ENCODE measurements at regions not wholly inside any gene's neighbourhood (a gene's known extent, or its start where the extent isn't known, plus 50 kb on each side); places are given as distances from the start of the nearest gene placed in this dataset.

- Histone ChIP-seq H3K27ac (ENCODE audit: low read length, poor library complexity, severe bottlenecking) (no peak overlapping the region), H2BK15ac (ENCODE audit: low read depth, poor library complexity, severe bottlenecking) (no peak overlapping the region), H3K14ac (ENCODE audit: low read length in 2 of 2) (no peak overlapping the region), H3K4ac (ENCODE audit: low read depth in 1 of 2, low read length in 2 of 2) (no peak overlapping the region), H3K36me3 (ENCODE audit: control insufficient read depth in 1 of 2, insufficient read depth in 2 of 2, low read depth in 1 of 2, low read length in 2 of 2) (no peaks in the 10 kb centered on the region), H2AFZ (ENCODE audit: low read depth, low read length) (no peak overlapping the region), H2BK5ac (ENCODE audit: low read depth, low read length, poor library complexity, severe bottlenecking) (no peak overlapping the region), H3K4me2 (ENCODE audit: low read length, poor library complexity, severe bottlenecking) (no peak overlapping the region), H3K18ac (ENCODE audit: low read depth in 1 of 2, low read length in 2 of 2) (peak overlapping the region in 1 of 2 experiments; percentile 8), H2BK12ac (ENCODE audit: low read length in 2 of 2) (no peak overlapping the region), H2BK120ac (ENCODE audit: low read depth, low read length) (no peak overlapping the region), H3K4me3 (ENCODE audit: insufficient read depth in 1 of 2, low read depth in 1 of 2, low read length in 2 of 2) (no peak overlapping the region), H3K23ac (ENCODE audit: low read length in 2 of 2) (no peak overlapping the region), H3K9ac (ENCODE audit: low read length) (no peak overlapping the region), H2AK5ac (ENCODE audit: low read length, severe bottlenecking) (no peak overlapping the region), H3K27me3 (ENCODE audit: control insufficient read depth in 1 of 2, insufficient read depth in 1 of 2, low read length in 2 of 2) (no peaks in the 10 kb centered on the region), H4K91ac (ENCODE audit: low read length) (no peak overlapping the region), H3K4me1 (ENCODE audit: control insufficient read depth, insufficient read depth, low read depth, low read length) (no peaks in the 10 kb centered on the region), H4K8ac (ENCODE audit: low read length) (no peak overlapping the region), H3K9me3 (ENCODE audit: control insufficient read depth, low read length) (no peaks in the 10 kb centered on the region), H3K79me1 (replicated peaks; ENCODE audit: low read length, poor library complexity, severe bottlenecking) (no peaks in the 10 kb centered on the region)
- peak; percentile 47 for DNase-seq
- WGBS = 51% methylated on average over 5 of the region's 5 CpGs
These were observed 666.9 kb upstream of the KLF4 start for GRCh38 chr9:108156270-108156998.

- H2AK5ac ChIP-seq (ENCODE audit: low read length, severe bottlenecking) = no peak overlapping the region
- 94% methylated on average over 2 of the region's 4 CpGs for WGBS
- no peak for DNase-seq
These were observed 663.8 kb upstream of the KLF4 start for GRCh38 chr9:108153416-108153815.

GRCh38 chr9:108150736-108151586, 661.4 kb upstream of the KLF4 start:
- Histone ChIP-seq H3K36me3 (ENCODE audit: control insufficient read depth in 1 of 2, insufficient read depth in 2 of 2, low read depth in 1 of 2, low read length in 2 of 2) (no peaks in the 10 kb centered on the region), H3K27me3 (ENCODE audit: control insufficient read depth in 1 of 2, insufficient read depth in 1 of 2, low read length in 2 of 2) (no peaks in the 10 kb centered on the region), H3K4ac (ENCODE audit: low read depth in 1 of 2, low read length in 2 of 2) (peak overlapping the region; percentile 49 to 92), H3K27ac (ENCODE audit: low read length, poor library complexity, severe bottlenecking) (no peak overlapping the region), H3K4me3 (ENCODE audit: insufficient read depth in 1 of 2, low read depth in 1 of 2, low read length in 2 of 2) (no peak overlapping the region), H4K8ac (ENCODE audit: low read length) (peak overlapping the region; percentile 58), H3K18ac (ENCODE audit: low read depth in 1 of 2, low read length in 2 of 2) (peak overlapping the region; percentile 49 to 95), H2AFZ (ENCODE audit: low read depth, low read length) (peak overlapping the region; percentile 42), H2BK15ac (ENCODE audit: low read depth, poor library complexity, severe bottlenecking) (no peak overlapping the region), H3K14ac (ENCODE audit: low read length in 2 of 2) (peak overlapping the region in 1 of 2 experiments; percentile 88), H2BK120ac (ENCODE audit: low read depth, low read length) (no peak overlapping the region), H2BK5ac (ENCODE audit: low read depth, low read length, poor library complexity, severe bottlenecking) (no peak overlapping the region), H4K91ac (ENCODE audit: low read length) (peak overlapping the region; percentile 53), H3K9me3 (ENCODE audit: control insufficient read depth, low read length) (no peaks in the 10 kb centered on the region), H3K79me1 (replicated peaks; ENCODE audit: low read length, poor library complexity, severe bottlenecking) (no peaks in the 10 kb centered on the region), H3K23ac (ENCODE audit: low read length in 2 of 2) (no peak overlapping the region), H3K4me1 (ENCODE audit: control insufficient read depth, insufficient read depth, low read depth, low read length) (no peaks in the 10 kb centered on the region), H2AK5ac (ENCODE audit: low read length, severe bottlenecking) (no peak overlapping the region), H3K9ac (ENCODE audit: low read length) (no peak overlapping the region), H2BK12ac (ENCODE audit: low read length in 2 of 2) (peak overlapping the region; percentile 6 to 100), H3K4me2 (ENCODE audit: low read length, poor library complexity, severe bottlenecking) (no peak overlapping the region)
- WGBS = 52% methylated on average over 16 of the region's 16 CpGs
- peak; percentile 78 for DNase-seq

More at GRCh38 chr9:108153416-108153815, 663.8 kb upstream of the KLF4 start:
- H3K4me3 ChIP-seq (ENCODE audit: insufficient read depth in 1 of 2, low read depth in 1 of 2, low read length in 2 of 2) = no peak overlapping the region
- H3K27me3 ChIP-seq (ENCODE audit: control insufficient read depth in 1 of 2, insufficient read depth in 1 of 2, low read length in 2 of 2) = no peaks in the 10 kb centered on the region
- H3K4ac ChIP-seq (ENCODE audit: low read depth in 1 of 2, low read length in 2 of 2) = no peak overlapping the region
- H3K79me1 ChIP-seq (replicated peaks; ENCODE audit: low read length, poor library complexity, severe bottlenecking) = no peaks in the 10 kb centered on the region
- no peaks in the 10 kb centered on the region for H3K9me3 ChIP-seq (ENCODE audit: control insufficient read depth, low read length)
- H3K27ac ChIP-seq (ENCODE audit: low read length, poor library complexity, severe bottlenecking) = no peak overlapping the region
- H2BK120ac ChIP-seq (ENCODE audit: low read depth, low read length) = no peak overlapping the region
- no peak overlapping the region for H4K8ac ChIP-seq (ENCODE audit: low read length)
- no peak overlapping the region for H2BK15ac ChIP-seq (ENCODE audit: low read depth, poor library complexity, severe bottlenecking)
- peak overlapping the region in 1 of 2 experiments; percentile 66 for H3K18ac ChIP-seq (ENCODE audit: low read depth in 1 of 2, low read length in 2 of 2)
- H3K4me1 ChIP-seq (ENCODE audit: control insufficient read depth, insufficient read depth, low read depth, low read length) = no peaks in the 10 kb centered on the region
- no peak overlapping the region for H3K9ac ChIP-seq (ENCODE audit: low read length)
- H2BK5ac ChIP-seq (ENCODE audit: low read depth, low read length, poor library complexity, severe bottlenecking) = no peak overlapping the region
- H2AFZ ChIP-seq (ENCODE audit: low read depth, low read length) = no peak overlapping the region
- H4K91ac ChIP-seq (ENCODE audit: low read length) = no peak overlapping the region
- H3K4me2 ChIP-seq (ENCODE audit: low read length, poor library complexity, severe bottlenecking) = no peak overlapping the region
- H3K36me3 ChIP-seq (ENCODE audit: control insufficient read depth in 1 of 2, insufficient read depth in 2 of 2, low read depth in 1 of 2, low read length in 2 of 2) = no peaks in the 10 kb centered on the region
- H2BK12ac ChIP-seq (ENCODE audit: low read length in 2 of 2) = no peak overlapping the region
- H3K23ac ChIP-seq (ENCODE audit: low read length in 2 of 2) = no peak overlapping the region
- no peak overlapping the region for H3K14ac ChIP-seq (ENCODE audit: low read length in 2 of 2)

- H2AFZ ChIP-seq (ENCODE audit: low read depth, low read length) = no peak overlapping the region
- no peaks in the 10 kb centered on the region for H3K79me1 ChIP-seq (replicated peaks; ENCODE audit: low read length, poor library complexity, severe bottlenecking)
- no peaks in the 10 kb centered on the region for H3K4me1 ChIP-seq (ENCODE audit: control insufficient read depth, insufficient read depth, low read depth, low read length)
- H3K36me3 ChIP-seq (ENCODE audit: control insufficient read depth in 1 of 2, insufficient read depth in 2 of 2, low read depth in 1 of 2, low read length in 2 of 2) = no peaks in the 10 kb centered on the region
- H2BK15ac ChIP-seq (ENCODE audit: low read depth, poor library complexity, severe bottlenecking) = no peak overlapping the region
- 100% methylated on average over 3 of the region's 4 CpGs for WGBS
- H2BK120ac ChIP-seq (ENCODE audit: low read depth, low read length) = no peak overlapping the region
- H4K91ac ChIP-seq (ENCODE audit: low read length) = no peak overlapping the region
- no peak overlapping the region for H2BK5ac ChIP-seq (ENCODE audit: low read depth, low read length, poor library complexity, severe bottlenecking)
- no peak overlapping the region for H3K4ac ChIP-seq (ENCODE audit: low read depth in 1 of 2, low read length in 2 of 2)
- H3K23ac ChIP-seq (ENCODE audit: low read length in 2 of 2) = no peak overlapping the region
- no peak overlapping the region for H3K27ac ChIP-seq (ENCODE audit: low read length, poor library complexity, severe bottlenecking)
- no peak overlapping the region for H3K4me2 ChIP-seq (ENCODE audit: low read length, poor library complexity, severe bottlenecking)
- no peak for DNase-seq
- no peaks in the 10 kb centered on the region for H3K27me3 ChIP-seq (ENCODE audit: control insufficient read depth in 1 of 2, insufficient read depth in 1 of 2, low read length in 2 of 2)
- no peak overlapping the region for H3K14ac ChIP-seq (ENCODE audit: low read length in 2 of 2)
- no peak overlapping the region for H2AK5ac ChIP-seq (ENCODE audit: low read length, severe bottlenecking)
- H4K8ac ChIP-seq (ENCODE audit: low read length) = no peak overlapping the region
- no peaks in the 10 kb centered on the region for H3K9me3 ChIP-seq (ENCODE audit: control insufficient read depth, low read length)
- no peak overlapping the region for H3K4me3 ChIP-seq (ENCODE audit: insufficient read depth in 1 of 2, low read depth in 1 of 2, low read length in 2 of 2)
- no peak overlapping the region for H3K18ac ChIP-seq (ENCODE audit: low read depth in 1 of 2, low read length in 2 of 2)
- no peak overlapping the region for H2BK12ac ChIP-seq (ENCODE audit: low read length in 2 of 2)
- H3K9ac ChIP-seq (ENCODE audit: low read length) = no peak overlapping the region
These were observed 659.8 kb upstream of the KLF4 start for GRCh38 chr9:108149326-108149725.
